WTC11 (cell line): ENCODE measurements at regions not wholly inside any gene's neighbourhood (a gene's known extent, or its start where the extent isn't known, plus 50 kb on each side); places are given as distances from the start of the nearest gene placed in this dataset.

Source experiments
- ATAC-seq: fragments of 200-7000 bp; cut with Tn5 transposase; 2 replicates; pipeline ENCODE4 v1.10.0; 2021; ENCODE audit warnings: mild to moderate bottlenecking, moderate library complexity
- CTCF ChIA-PET: fragments of 300-600 bp; sonication (Branson Sonifier 250); formaldehyde crosslinking; loops from one replicate; lab custom pipeline; 2021; ENCODE audit warnings: antibody characterized with exemption; lab: Charles Lee
- POLR2A ChIA-PET: fragments of 350-600 bp; sonication (Branson Sonifier 250); formaldehyde crosslinking; loops from one replicate; lab custom pipeline; 2021; ENCODE audit warnings: antibody characterized with exemption; lab: Charles Lee
- DNase-seq: peaks from one replicate; pipeline ENCODE4 v3.0.0; 2021; ENCODE audit warnings: low spot score
- H3K27ac Mint-ChIP-seq: 2 replicates; pipeline ENCODE4 v1.8.0; 2021; ENCODE audit warnings: mixed read lengths
- H3K27me3 Mint-ChIP-seq: 2 replicates; pipeline ENCODE4 v1.8.0; 2021; ENCODE audit warnings: low read depth, mild to moderate bottlenecking, moderate library complexity, mixed read lengths
- H3K36me3 Mint-ChIP-seq: 2 replicates; pipeline ENCODE4 v1.8.0; 2021; ENCODE audit warnings: mixed read lengths
- H3K4me1 Mint-ChIP-seq: 2 replicates; pipeline ENCODE4 v1.8.0; 2022; ENCODE audit warnings: mixed read lengths
- H3K4me3 Mint-ChIP-seq: 2 replicates; pipeline ENCODE4 v1.8.0; 2021; ENCODE audit warnings: mild to moderate bottlenecking, moderate library complexity, mixed read lengths
- H3K9me3 Mint-ChIP-seq: 2 replicates; pipeline ENCODE4 v1.8.0; 2021; ENCODE audit warnings: mixed read lengths
- CBFB ChIP-seq: sonication (generic); formaldehyde crosslinking; IDR thresholded peaks from 2 replicates; pipeline ENCODE4 v1.8.1; 2022; ENCODE audit warnings: mild to moderate bottlenecking, low read depth, missing genetic modification reagents
- CREM ChIP-seq: sonication (generic); formaldehyde crosslinking; IDR thresholded peaks from 2 replicates; pipeline ENCODE4 v1.8.1; 2022; ENCODE audit warnings: mild to moderate bottlenecking, missing genetic modification reagents, moderate library complexity
- ELF4 ChIP-seq: sonication (generic); formaldehyde crosslinking; IDR thresholded peaks from 2 replicates; pipeline ENCODE4 v1.8.1; 2022; ENCODE audit warnings: low read depth, mild to moderate bottlenecking, moderate library complexity, missing genetic modification reagents
- FOXJ3 ChIP-seq: sonication (generic); formaldehyde crosslinking; IDR thresholded peaks from 2 replicates; pipeline ENCODE4 v1.9.0; 2021; ENCODE audit warnings: missing genetic modification reagents, mild to moderate bottlenecking, borderline replicate concordance
- FOXK1 ChIP-seq: sonication (generic); formaldehyde crosslinking; IDR thresholded peaks from 2 replicates; pipeline ENCODE4 v1.8.0; 2022; ENCODE audit warnings: mild to moderate bottlenecking, moderate library complexity, missing genetic modification reagents
- FOXP1 ChIP-seq: sonication (generic); formaldehyde crosslinking; IDR thresholded peaks from 2 replicates; pipeline ENCODE4 v1.8.0; 2022; ENCODE audit warnings: missing genetic modification reagents, mild to moderate bottlenecking, moderate library complexity, borderline replicate concordance
- GRHL2 ChIP-seq: fragments of 250-450 bp; sonication (Bioruptor Pico); IDR thresholded peaks from 2 replicates; pipeline ENCODE4 v1.8.0; 2022; ENCODE audit warnings: mild to moderate bottlenecking, moderate library complexity; ENCODE audit not compliant: insufficient replicate concordance, severe bottlenecking
- MXD4 ChIP-seq: fragments of 250-450 bp; sonication (Bioruptor Pico); IDR thresholded peaks from 2 replicates; pipeline ENCODE4 v1.8.0; 2021; ENCODE audit warnings: mild to moderate bottlenecking, moderate library complexity, borderline replicate concordance
- PRRX2 ChIP-seq: fragments of 250-450 bp; sonication (Bioruptor Pico); IDR thresholded peaks from 2 replicates; pipeline ENCODE4 v1.8.0; 2021; ENCODE audit warnings: mild to moderate bottlenecking
- SP1 ChIP-seq: sonication (generic); formaldehyde crosslinking; conservative IDR thresholded peaks from 2 replicates; pipeline ENCODE4 v1.8.1; 2022; ENCODE audit warnings: missing genetic modification reagents
- ZBTB21 ChIP-seq: sonication (generic); formaldehyde crosslinking; IDR thresholded peaks from 2 replicates; pipeline ENCODE4 v1.8.1; 2023; ENCODE audit warnings: mild to moderate bottlenecking, missing genetic modification reagents, borderline replicate concordance
- ZNF263 ChIP-seq: sonication (generic); formaldehyde crosslinking; IDR thresholded peaks from 2 replicates; pipeline ENCODE4 v1.8.1; 2022; ENCODE audit warnings: low read depth, mild to moderate bottlenecking, moderate library complexity, missing genetic modification reagents
- ZNF423 ChIP-seq: fragments of 250-450 bp; sonication (Bioruptor Pico); IDR thresholded peaks from 2 replicates; pipeline ENCODE4 v2.1.2; 2022; ENCODE audit warnings: mild to moderate bottlenecking, moderate library complexity
- TF ChIP-seq, protein P1 (sequence below): sonication (generic); formaldehyde crosslinking; IDR thresholded peaks from 2 replicates; pipeline ENCODE4 v1.8.0; 2022; ENCODE audit warnings: mild to moderate bottlenecking, missing genetic modification reagents
- TF ChIP-seq, protein P2 (sequence below): sonication (generic); formaldehyde crosslinking; conservative IDR thresholded peaks from 2 replicates; pipeline ENCODE4 v1.8.1; 2022; ENCODE audit warnings: mild to moderate bottlenecking, missing genetic modification reagents
- TF ChIP-seq, protein P3 (sequence below): sonication (generic); formaldehyde crosslinking; IDR thresholded peaks from 2 replicates; pipeline ENCODE4 v1.8.0; 2023; ENCODE audit warnings: missing genetic modification reagents
- TF ChIP-seq, protein P4 (sequence below): fragments of 250-450 bp; sonication (Bioruptor Pico); IDR thresholded peaks from 2 replicates; pipeline ENCODE4 v1.9.0; 2021; ENCODE audit warnings: mild to moderate bottlenecking, borderline replicate concordance
- TF ChIP-seq, protein P5 (sequence below): sonication (generic); formaldehyde crosslinking; IDR thresholded peaks from 2 replicates; pipeline ENCODE4 v1.8.1; 2023; ENCODE audit warnings: mild to moderate bottlenecking, missing genetic modification reagents, borderline replicate concordance
- TF ChIP-seq, protein P6 (sequence below): sonication (generic); formaldehyde crosslinking; IDR thresholded peaks from 2 replicates; pipeline ENCODE4 v1.8.1; 2023; ENCODE audit warnings: mild to moderate bottlenecking, missing genetic modification reagents, moderate library complexity
- TF ChIP-seq, protein P7 (sequence below): fragments of 250-450 bp; sonication (Bioruptor Pico); IDR thresholded peaks from 2 replicates; pipeline ENCODE4 v1.9.0; 2021; ENCODE audit warnings: mild to moderate bottlenecking

DNA sequence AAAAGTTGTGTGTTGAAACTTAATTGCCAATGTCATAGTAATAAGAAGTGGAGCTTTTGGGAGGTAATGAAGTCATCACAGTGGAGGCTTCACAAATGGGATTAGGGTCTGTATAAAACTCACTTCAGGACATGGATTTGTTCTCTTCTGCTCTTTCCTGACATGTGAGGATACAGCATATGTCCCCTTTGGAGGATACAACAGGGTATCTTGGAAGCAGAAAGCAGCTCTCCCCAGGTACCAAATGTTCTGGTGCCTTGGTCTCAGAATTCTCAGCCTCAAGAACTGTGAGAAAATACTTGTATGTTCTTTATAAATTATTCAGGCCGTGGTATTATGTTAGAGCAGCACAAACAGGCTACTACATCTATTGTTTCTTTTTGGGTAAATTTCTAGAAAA lies 210.9 kb downstream of the DIPK2A start:
- no peak for TF ChIP-seq ELF4 (CRISPR knock-in tag)
- TF ChIP-seq PRRX2 (CRISPR knock-in tag): no peak
- no peak for TF ChIP-seq FOXK1 (CRISPR knock-in tag)
- no peak for TF ChIP-seq SP1
- TF ChIP-seq FOXP1 (CRISPR knock-in tag): no peak
- no peak for TF ChIP-seq CREM (CRISPR knock-in tag)
- no peak for TF ChIP-seq CBFB (CRISPR knock-in tag)
- no peak for TF ChIP-seq ZNF263
- TF ChIP-seq, protein P1, sequence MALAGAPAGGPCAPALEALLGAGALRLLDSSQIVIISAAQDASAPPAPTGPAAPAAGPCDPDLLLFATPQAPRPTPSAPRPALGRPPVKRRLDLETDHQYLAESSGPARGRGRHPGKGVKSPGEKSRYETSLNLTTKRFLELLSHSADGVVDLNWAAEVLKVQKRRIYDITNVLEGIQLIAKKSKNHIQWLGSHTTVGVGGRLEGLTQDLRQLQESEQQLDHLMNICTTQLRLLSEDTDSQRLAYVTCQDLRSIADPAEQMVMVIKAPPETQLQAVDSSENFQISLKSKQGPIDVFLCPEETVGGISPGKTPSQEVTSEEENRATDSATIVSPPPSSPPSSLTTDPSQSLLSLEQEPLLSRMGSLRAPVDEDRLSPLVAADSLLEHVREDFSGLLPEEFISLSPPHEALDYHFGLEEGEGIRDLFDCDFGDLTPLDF (CRISPR knock-in tag): no peak
- Mint-ChIP-seq H3K9me3 (peaks cover 18% of the 10 kb centered on the region), H3K27ac (no peak overlapping the region), H3K36me3 (peaks cover 11% of the 10 kb centered on the region), H3K27me3 (no peaks in the 10 kb centered on the region), H3K4me3 (no peak overlapping the region), H3K4me1 (no peaks in the 10 kb centered on the region)
- POLR2A ChIA-PET: interaction anchor here (0.7 kb wide), 1 partner anchor 44 kb away, joined by 3 read pairs; no protein-coding TSS in a partner anchor
- ATAC-seq (no peak), DNase-seq (no peak)
- CTCF ChIA-PET: no interaction called here

DNA sequence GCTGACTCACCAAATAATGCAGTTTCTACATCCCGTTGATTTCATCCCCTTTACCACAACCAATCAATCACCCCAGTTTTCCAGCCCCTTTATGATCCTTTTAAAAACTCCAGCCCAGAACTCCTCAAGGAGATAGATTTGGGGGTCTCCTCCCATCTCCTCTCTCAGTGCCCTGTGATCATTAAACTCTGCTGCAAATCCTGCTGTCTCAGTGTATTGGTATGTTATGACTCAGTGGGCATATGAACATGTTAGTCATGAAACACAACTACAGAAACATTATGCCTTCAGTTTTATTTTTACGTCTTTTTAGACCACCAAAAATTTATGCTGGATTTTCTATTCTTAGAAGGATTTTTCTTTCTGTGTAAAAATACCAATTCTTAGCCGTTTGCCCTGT lies 213.7 kb downstream of the DIPK2A start:
- POLR2A ChIA-PET: no interaction called here
- Mint-ChIP-seq H3K4me1 (peaks cover 15% of the 10 kb centered on the region), H3K36me3 (peaks cover 11% of the 10 kb centered on the region), H3K27me3 (no peaks in the 10 kb centered on the region), H3K27ac (no peak overlapping the region), H3K4me3 (no peak overlapping the region), H3K9me3 (peaks cover 18% of the 10 kb centered on the region)
- CTCF ChIA-PET: no interaction called here
- ATAC-seq (no peak), DNase-seq (no peak)
- TF ChIP-seq, protein P2, sequence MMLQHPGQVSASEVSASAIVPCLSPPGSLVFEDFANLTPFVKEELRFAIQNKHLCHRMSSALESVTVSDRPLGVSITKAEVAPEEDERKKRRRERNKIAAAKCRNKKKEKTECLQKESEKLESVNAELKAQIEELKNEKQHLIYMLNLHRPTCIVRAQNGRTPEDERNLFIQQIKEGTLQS: no peak
- TF ChIP-seq, protein P3, sequence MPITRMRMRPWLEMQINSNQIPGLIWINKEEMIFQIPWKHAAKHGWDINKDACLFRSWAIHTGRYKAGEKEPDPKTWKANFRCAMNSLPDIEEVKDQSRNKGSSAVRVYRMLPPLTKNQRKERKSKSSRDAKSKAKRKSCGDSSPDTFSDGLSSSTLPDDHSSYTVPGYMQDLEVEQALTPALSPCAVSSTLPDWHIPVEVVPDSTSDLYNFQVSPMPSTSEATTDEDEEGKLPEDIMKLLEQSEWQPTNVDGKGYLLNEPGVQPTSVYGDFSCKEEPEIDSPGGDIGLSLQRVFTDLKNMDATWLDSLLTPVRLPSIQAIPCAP (CRISPR knock-in tag): no peak
- TF ChIP-seq ZBTB21 (CRISPR knock-in tag) (no peak), MXD4 (CRISPR knock-in tag) (no peak), FOXJ3 (CRISPR knock-in tag) (no peak), ZNF423 (no peak), GRHL2 (CRISPR knock-in tag) (no peak), CBFB (CRISPR knock-in tag) (no peak)
- TF ChIP-seq, protein P4, sequence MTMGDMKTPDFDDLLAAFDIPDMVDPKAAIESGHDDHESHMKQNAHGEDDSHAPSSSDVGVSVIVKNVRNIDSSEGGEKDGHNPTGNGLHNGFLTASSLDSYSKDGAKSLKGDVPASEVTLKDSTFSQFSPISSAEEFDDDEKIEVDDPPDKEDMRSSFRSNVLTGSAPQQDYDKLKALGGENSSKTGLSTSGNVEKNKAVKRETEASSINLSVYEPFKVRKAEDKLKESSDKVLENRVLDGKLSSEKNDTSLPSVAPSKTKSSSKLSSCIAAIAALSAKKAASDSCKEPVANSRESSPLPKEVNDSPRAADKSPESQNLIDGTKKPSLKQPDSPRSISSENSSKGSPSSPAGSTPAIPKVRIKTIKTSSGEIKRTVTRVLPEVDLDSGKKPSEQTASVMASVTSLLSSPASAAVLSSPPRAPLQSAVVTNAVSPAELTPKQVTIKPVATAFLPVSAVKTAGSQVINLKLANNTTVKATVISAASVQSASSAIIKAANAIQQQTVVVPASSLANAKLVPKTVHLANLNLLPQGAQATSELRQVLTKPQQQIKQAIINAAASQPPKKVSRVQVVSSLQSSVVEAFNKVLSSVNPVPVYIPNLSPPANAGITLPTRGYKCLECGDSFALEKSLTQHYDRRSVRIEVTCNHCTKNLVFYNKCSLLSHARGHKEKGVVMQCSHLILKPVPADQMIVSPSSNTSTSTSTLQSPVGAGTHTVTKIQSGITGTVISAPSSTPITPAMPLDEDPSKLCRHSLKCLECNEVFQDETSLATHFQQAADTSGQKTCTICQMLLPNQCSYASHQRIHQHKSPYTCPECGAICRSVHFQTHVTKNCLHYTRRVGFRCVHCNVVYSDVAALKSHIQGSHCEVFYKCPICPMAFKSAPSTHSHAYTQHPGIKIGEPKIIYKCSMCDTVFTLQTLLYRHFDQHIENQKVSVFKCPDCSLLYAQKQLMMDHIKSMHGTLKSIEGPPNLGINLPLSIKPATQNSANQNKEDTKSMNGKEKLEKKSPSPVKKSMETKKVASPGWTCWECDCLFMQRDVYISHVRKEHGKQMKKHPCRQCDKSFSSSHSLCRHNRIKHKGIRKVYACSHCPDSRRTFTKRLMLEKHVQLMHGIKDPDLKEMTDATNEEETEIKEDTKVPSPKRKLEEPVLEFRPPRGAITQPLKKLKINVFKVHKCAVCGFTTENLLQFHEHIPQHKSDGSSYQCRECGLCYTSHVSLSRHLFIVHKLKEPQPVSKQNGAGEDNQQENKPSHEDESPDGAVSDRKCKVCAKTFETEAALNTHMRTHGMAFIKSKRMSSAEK: no peak
- TF ChIP-seq, protein P5, sequence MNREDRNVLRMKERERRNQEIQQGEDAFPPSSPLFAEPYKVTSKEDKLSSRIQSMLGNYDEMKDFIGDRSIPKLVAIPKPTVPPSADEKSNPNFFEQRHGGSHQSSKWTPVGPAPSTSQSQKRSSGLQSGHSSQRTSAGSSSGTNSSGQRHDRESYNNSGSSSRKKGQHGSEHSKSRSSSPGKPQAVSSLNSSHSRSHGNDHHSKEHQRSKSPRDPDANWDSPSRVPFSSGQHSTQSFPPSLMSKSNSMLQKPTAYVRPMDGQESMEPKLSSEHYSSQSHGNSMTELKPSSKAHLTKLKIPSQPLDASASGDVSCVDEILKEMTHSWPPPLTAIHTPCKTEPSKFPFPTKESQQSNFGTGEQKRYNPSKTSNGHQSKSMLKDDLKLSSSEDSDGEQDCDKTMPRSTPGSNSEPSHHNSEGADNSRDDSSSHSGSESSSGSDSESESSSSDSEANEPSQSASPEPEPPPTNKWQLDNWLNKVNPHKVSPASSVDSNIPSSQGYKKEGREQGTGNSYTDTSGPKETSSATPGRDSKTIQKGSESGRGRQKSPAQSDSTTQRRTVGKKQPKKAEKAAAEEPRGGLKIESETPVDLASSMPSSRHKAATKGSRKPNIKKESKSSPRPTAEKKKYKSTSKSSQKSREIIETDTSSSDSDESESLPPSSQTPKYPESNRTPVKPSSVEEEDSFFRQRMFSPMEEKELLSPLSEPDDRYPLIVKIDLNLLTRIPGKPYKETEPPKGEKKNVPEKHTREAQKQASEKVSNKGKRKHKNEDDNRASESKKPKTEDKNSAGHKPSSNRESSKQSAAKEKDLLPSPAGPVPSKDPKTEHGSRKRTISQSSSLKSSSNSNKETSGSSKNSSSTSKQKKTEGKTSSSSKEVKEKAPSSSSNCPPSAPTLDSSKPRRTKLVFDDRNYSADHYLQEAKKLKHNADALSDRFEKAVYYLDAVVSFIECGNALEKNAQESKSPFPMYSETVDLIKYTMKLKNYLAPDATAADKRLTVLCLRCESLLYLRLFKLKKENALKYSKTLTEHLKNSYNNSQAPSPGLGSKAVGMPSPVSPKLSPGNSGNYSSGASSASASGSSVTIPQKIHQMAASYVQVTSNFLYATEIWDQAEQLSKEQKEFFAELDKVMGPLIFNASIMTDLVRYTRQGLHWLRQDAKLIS (CRISPR knock-in tag): no peak
- TF ChIP-seq, protein P6, sequence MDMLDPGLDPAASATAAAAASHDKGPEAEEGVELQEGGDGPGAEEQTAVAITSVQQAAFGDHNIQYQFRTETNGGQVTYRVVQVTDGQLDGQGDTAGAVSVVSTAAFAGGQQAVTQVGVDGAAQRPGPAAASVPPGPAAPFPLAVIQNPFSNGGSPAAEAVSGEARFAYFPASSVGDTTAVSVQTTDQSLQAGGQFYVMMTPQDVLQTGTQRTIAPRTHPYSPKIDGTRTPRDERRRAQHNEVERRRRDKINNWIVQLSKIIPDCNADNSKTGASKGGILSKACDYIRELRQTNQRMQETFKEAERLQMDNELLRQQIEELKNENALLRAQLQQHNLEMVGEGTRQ (CRISPR knock-in tag): no peak
- TF ChIP-seq, protein P1 (CRISPR knock-in tag): no peak
- TF ChIP-seq, protein P7, sequence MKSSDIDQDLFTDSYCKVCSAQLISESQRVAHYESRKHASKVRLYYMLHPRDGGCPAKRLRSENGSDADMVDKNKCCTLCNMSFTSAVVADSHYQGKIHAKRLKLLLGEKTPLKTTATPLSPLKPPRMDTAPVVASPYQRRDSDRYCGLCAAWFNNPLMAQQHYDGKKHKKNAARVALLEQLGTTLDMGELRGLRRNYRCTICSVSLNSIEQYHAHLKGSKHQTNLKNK (CRISPR knock-in tag): no peak
